ENCODE measurements at regions not wholly inside any gene's neighbourhood (a gene's known extent, or its start where the extent isn't known, plus 50 kb on each side); places are given as distances from the start of the nearest gene placed in this dataset.

- no peak for TF ChIP-seq CTCF (conservative IDR thresholded peaks at IDR 0.05; ENCODE audit: low read depth, low read length)
- Histone ChIP-seq H3K4me3 (IDR thresholded peaks at IDR 0.05; ENCODE audit: insufficient read depth, low read depth, low read length) (no peak overlapping the region), H3K79me2 (ENCODE audit: insufficient read depth, low read depth) (no peaks in the 10 kb centered on the region), H3K4me2 (no peak overlapping the region), H3K9ac (no peak overlapping the region), H3K36me3 (ENCODE audit: insufficient read depth) (no peaks in the 10 kb centered on the region), H3K27ac (no peak overlapping the region), H4K20me1 (ENCODE audit: insufficient read depth) (no peaks in the 10 kb centered on the region), H2AFZ (ENCODE audit: low read depth) (no peak overlapping the region), H3K4me1 (ENCODE audit: low read depth, poor library complexity, severe bottlenecking) (no peaks in the 10 kb centered on the region), H3K27me3 (ENCODE audit: insufficient read depth, low read depth) (no peaks in the 10 kb centered on the region)
These were observed 326.6 kb downstream of the RERGL start for GRCh38 chr12:17763366-17763765.

GRCh38 chr12:17759982-17760381 lies 330.0 kb downstream of the RERGL start:
- no peaks in the 10 kb centered on the region for H3K27me3 ChIP-seq (ENCODE audit: insufficient read depth, low read depth)
- no peaks in the 10 kb centered on the region for H3K36me3 ChIP-seq (ENCODE audit: insufficient read depth)
- no peak overlapping the region for H3K9ac ChIP-seq
- TF ChIP-seq CTCF (conservative IDR thresholded peaks at IDR 0.05; ENCODE audit: low read depth, low read length): no peak
- no peak overlapping the region for H2AFZ ChIP-seq (ENCODE audit: low read depth)
- H3K4me2 ChIP-seq: no peak overlapping the region
- H3K79me2 ChIP-seq (ENCODE audit: insufficient read depth, low read depth): no peaks in the 10 kb centered on the region
- H3K4me3 ChIP-seq (IDR thresholded peaks at IDR 0.05; ENCODE audit: insufficient read depth, low read depth, low read length): no peak overlapping the region
- H3K4me1 ChIP-seq (ENCODE audit: low read depth, poor library complexity, severe bottlenecking): no peaks in the 10 kb centered on the region
- H3K27ac ChIP-seq: no peak overlapping the region
- H4K20me1 ChIP-seq (ENCODE audit: insufficient read depth): no peaks in the 10 kb centered on the region

Measured in KMS-11 (cell line).